NCI-H748 treated with DMSO at 0.1 percent for 48 hours (cell line): ENCODE measurements at regions not wholly inside any gene's neighbourhood (a gene's known extent, or its start where the extent isn't known, plus 50 kb on each side); places are given as distances from the start of the nearest gene placed in this dataset.

ENCODE experiments used
- DNase-seq: peaks from one replicate; lab custom pipeline; 2025; lab: John Stamatoyannopoulos, UW

- DNase-seq: no peak
Observed at GRCh38 chr3:167188592-167188991, 191.5 kb downstream of the ZBBX start.

GRCh38 chr3:167187221-167187620, 192.9 kb downstream of the ZBBX start:
- no peak for DNase-seq

GRCh38 chr3:167184511-167184910, 195.6 kb downstream of the ZBBX start:
- DNase-seq: no peak

GRCh38 chr3:167172377-167172776, 207.7 kb downstream of the ZBBX start:
- no peak for DNase-seq

- DNase-seq: no peak
Observed at GRCh38 chr3:167167491-167167890, 212.6 kb downstream of the ZBBX start.

- DNase-seq: no peak
Observed at GRCh38 chr3:167166594-167167253, 213.4 kb downstream of the ZBBX start.

- no peak for DNase-seq
Observed at GRCh38 chr3:167166012-167166411, 214.1 kb downstream of the ZBBX start.

- no peak for DNase-seq
Observed at GRCh38 chr3:167163580-167163979, 216.5 kb downstream of the ZBBX start.

- DNase-seq: no peak
Observed at GRCh38 chr3:167162083-167162482, 218.0 kb downstream of the ZBBX start.

GRCh38 chr3:167160781-167161180, 219.3 kb downstream of the ZBBX start:
- DNase-seq: no peak

GRCh38 chr3:167151636-167152035, 228.5 kb downstream of the ZBBX start:
- DNase-seq: no peak

GRCh38 chr3:167148136-167148535, 232.0 kb downstream of the ZBBX start:
- no peak for DNase-seq

GRCh38 chr3:167146911-167147310, 233.2 kb downstream of the ZBBX start:
- no peak for DNase-seq

- DNase-seq: no peak
Observed at GRCh38 chr3:167125612-167126407, 254.3 kb downstream of the ZBBX start.

- DNase-seq: no peak
Observed at GRCh38 chr3:167120828-167121227, 259.3 kb downstream of the ZBBX start.

- DNase-seq: no peak
Observed at GRCh38 chr3:167116120-167116922, 263.8 kb downstream of the ZBBX start.

GRCh38 chr3:167115331-167115934, 264.7 kb downstream of the ZBBX start:
- DNase-seq: no peak

- no peak for DNase-seq
Observed at GRCh38 chr3:167114619-167115018, 265.5 kb downstream of the ZBBX start.

GRCh38 chr3:167113035-167113830, 266.9 kb downstream of the ZBBX start:
- no peak for DNase-seq

GRCh38 chr3:167110901-167111300, 269.2 kb downstream of the ZBBX start:
- peak; percentile 62 for DNase-seq

GRCh38 chr3:167109746-167110145, 270.4 kb downstream of the ZBBX start:
- DNase-seq: no peak

GRCh38 chr3:167106456-167106855, 273.6 kb downstream of the ZBBX start:
- no peak for DNase-seq
